HepG2 (cell line): ENCODE measurements at regions not wholly inside any gene's neighbourhood (a gene's known extent, or its start where the extent isn't known, plus 50 kb on each side); places are given as distances from the start of the nearest gene placed in this dataset.

Source experiments
- ATAC-seq: fragments of 200-7000 bp; cut with Tn5 transposase; 3 replicates; pipeline ENCODE4 v1.9.1; 2020; ENCODE audit warnings: mild to moderate bottlenecking, moderate library complexity
- BruUV-seq: library from RNA; stranded (reverse); fragments of 400-500 nt; replicated peaks from 2 replicates; lab custom pipeline; 2021; lab: Mats Ljungman, UMichigan
- CTCF ChIA-PET: fragments of 300-600 bp; formaldehyde crosslinking; extraction: SDS; loops from one replicate; lab custom pipeline; 2021; ENCODE audit warnings: low total read pairs, inconsistent platforms, low intra/inter-chr PET ratio; lab: Yijun Ruan, JAX
- POLR2A ChIA-PET: fragments of 350-600 bp; sonication (Branson Sonifier 250); formaldehyde crosslinking; loops from one replicate; lab custom pipeline; 2020; ENCODE audit warnings: antibody characterized with exemption, inconsistent platforms; lab: Yijun Ruan, JAX
- DNase-seq: peaks from one replicate; pipeline ENCODE4 v3.0.0-alpha.2; 2015; ENCODE audit warnings: low spot score
- FAIRE-seq: peaks from 3 replicates; lab custom pipeline; 2011; peaks lifted over from hg19 to GRCh38; lab: Jason Lieb, UNC
- H2AFZ ChIP-seq: one replicate; pipeline ENCODE4 v1.6.1; 2011; ENCODE audit warnings: low read length, inconsistent platforms
- H3K27ac ChIP-seq: fragments of 300-600 bp; 3 replicates; pipeline ENCODE4 v1.8.0; 2011; ENCODE audit warnings: mixed run types, mild to moderate bottlenecking, mixed read lengths, low read length, inconsistent platforms; ENCODE audit not compliant: insufficient read depth; ENCODE audit errors: extremely low read length
- H3K27me3 ChIP-seq, 2 experiments: fragments of 200-600 bp in 1 of 2; 2 replicates in 1 of 2; 3 replicates in 1 of 2; pipeline versions ENCODE4 v1.6.0 to v1.8.0; 2011; ENCODE audit warnings: low read length in 2 of 2, mild to moderate bottlenecking in 2 of 2, moderate library complexity in 2 of 2, inconsistent platforms in 1 of 2; ENCODE audit not compliant: insufficient read depth in 2 of 2, control insufficient read depth in 1 of 2
- H3K36me3 ChIP-seq, 2 experiments: fragments of 200-600 bp in 1 of 2; replicated peaks in 1 of 2; 2 replicates in 1 of 2; 3 replicates in 1 of 2; pipeline versions ENCODE4 v1.5.1 to v1.8.0; 2011; ENCODE audit warnings: low read length in 2 of 2, inconsistent platforms in 1 of 2; ENCODE audit not compliant: insufficient read depth in 2 of 2, control insufficient read depth in 1 of 2
- H3K4me1 ChIP-seq: 2 replicates; pipeline ENCODE4 v1.5.1; 2012; ENCODE audit warnings: low read length, inconsistent platforms; ENCODE audit not compliant: insufficient read depth
- H3K4me2 ChIP-seq: 2 replicates; pipeline ENCODE4 v1.6.0; 2011; ENCODE audit warnings: low read depth, low read length, inconsistent platforms
- H3K4me3 ChIP-seq, 3 experiments: fragments of 200-600 bp in 1 of 3; sonication (generic), shearing (Covaris generic) in 1 of 3; replicated peaks in 1 of 3; 2 replicates each; pipeline ENCODE4 v1.5.1; 2011 to 2016; ENCODE audit warnings: low read length in 3 of 3, inconsistent platforms in 2 of 3, low read depth in 2 of 3, mild to moderate bottlenecking in 2 of 3, control low read depth in 1 of 3, mixed read lengths in 1 of 3; ENCODE audit not compliant: insufficient read depth in 1 of 3
- H3K79me2 ChIP-seq: one replicate; pipeline ENCODE4 v1.6.1; 2011; ENCODE audit warnings: low read length, inconsistent platforms; ENCODE audit not compliant: insufficient read depth
- H3K9ac ChIP-seq: 2 replicates; pipeline ENCODE4 v1.6.0; 2011; ENCODE audit warnings: mild to moderate bottlenecking, low read depth, low read length, inconsistent platforms; ENCODE audit not compliant: insufficient read depth
- H3K9me3 ChIP-seq: 2 replicates; pipeline ENCODE4 v1.5.1; 2012; ENCODE audit warnings: mild to moderate bottlenecking, low read length
- H4K20me1 ChIP-seq: 2 replicates; pipeline ENCODE4 v1.6.0; 2011; ENCODE audit warnings: inconsistent platforms, mild to moderate bottlenecking, low read length, moderate library complexity; ENCODE audit not compliant: insufficient read depth
- ATRX ChIP-seq: sonication (generic); formaldehyde crosslinking; IDR thresholded peaks from 2 replicates; pipeline ENCODE4 v1.4.0; 2020; ENCODE audit warnings: missing genetic modification reagents, borderline replicate concordance
- BORCS8-MEF2B ChIP-seq: sonication (generic); formaldehyde crosslinking; IDR thresholded peaks from 2 replicates; pipeline ENCODE4 v1.8.0; 2022; ENCODE audit warnings: mild to moderate bottlenecking, missing genetic modification reagents
- CC2D1A ChIP-seq: sonication (generic); formaldehyde crosslinking; IDR thresholded peaks from 2 replicates; pipeline ENCODE4 v1.8.1; 2023; ENCODE audit warnings: mild to moderate bottlenecking, missing genetic modification reagents
- DR1 ChIP-seq: sonication (generic); formaldehyde crosslinking; IDR thresholded peaks from 2 replicates; pipeline ENCODE4 v1.8.0; 2021; ENCODE audit warnings: mild to moderate bottlenecking, missing genetic modification reagents, inconsistent platforms
- KLF6 ChIP-seq: IDR thresholded peaks from 2 replicates; pipeline ENCODE4 v1.8.0; 2016; ENCODE audit warnings: missing biosample characterization, missing genetic modification reagents
- MED8 ChIP-seq: sonication (generic); formaldehyde crosslinking; IDR thresholded peaks from 2 replicates; pipeline ENCODE4 v1.8.1; 2023; ENCODE audit warnings: mild to moderate bottlenecking, missing genetic modification reagents; ENCODE audit not compliant: insufficient replicate concordance
- MEF2D ChIP-seq: sonication (generic); formaldehyde crosslinking; IDR thresholded peaks from 2 replicates; pipeline ENCODE4 v1.5.1; 2020; ENCODE audit warnings: mild to moderate bottlenecking, missing genetic modification reagents
- SOX6 ChIP-seq, 2 experiments: fragments of 450-650 bp in 1 of 2; sonication (generic) in 1 of 2; formaldehyde crosslinking in 1 of 2; IDR thresholded peaks; 2 replicates each; pipeline versions ENCODE4 v1.4.0 to v1.6.1; 2017 to 2020; ENCODE audit warnings: antibody characterized with exemption in 1 of 2, mild to moderate bottlenecking in 1 of 2, missing genetic modification reagents in 1 of 2
- SRSF1 ChIP-seq: fragments of 200-400 bp; formaldehyde crosslinking; optimal IDR thresholded peaks from 2 replicates; pipeline ENCODE3; 2017; ENCODE audit warnings: mild to moderate bottlenecking, low read depth, low read length, moderate library complexity
- ZBTB42 ChIP-seq: sonication (generic); formaldehyde crosslinking; IDR thresholded peaks from 2 replicates; pipeline ENCODE4 v1.5.0; 2020; ENCODE audit warnings: mild to moderate bottlenecking, missing genetic modification reagents
- ZBTB7A ChIP-seq: sonication (generic); formaldehyde crosslinking; IDR thresholded peaks from 2 replicates; pipeline ENCODE4 v1.8.0; 2022; ENCODE audit warnings: mild to moderate bottlenecking, missing genetic modification reagents
- ZFP36L1 ChIP-seq: sonication (generic); formaldehyde crosslinking; IDR thresholded peaks from 2 replicates; pipeline ENCODE4 v1.8.0; 2022; ENCODE audit warnings: mild to moderate bottlenecking, missing genetic modification reagents, moderate library complexity
- ZKSCAN1 ChIP-seq: fragments of 150-350 bp; IDR thresholded peaks from 2 replicates; pipeline ENCODE4 v1.6.1; 2014; ENCODE audit warnings: low read length
- ZNF207 ChIP-seq: fragments of 450-650 bp; IDR thresholded peaks from 2 replicates; pipeline ENCODE4 v1.6.1; 2016; ENCODE audit warnings: antibody characterized with exemption, borderline replicate concordance
- ZNF232 ChIP-seq: sonication (generic); formaldehyde crosslinking; IDR thresholded peaks from 2 replicates; pipeline ENCODE4 v1.4.0; 2020; ENCODE audit warnings: missing genetic modification reagents, borderline replicate concordance
- ZNF430 ChIP-seq: sonication (generic); formaldehyde crosslinking; IDR thresholded peaks from 2 replicates; pipeline ENCODE4 v1.9.0; 2021; ENCODE audit warnings: mild to moderate bottlenecking, missing genetic modification reagents
- ZNF484 ChIP-seq: sonication (generic); formaldehyde crosslinking; IDR thresholded peaks from 2 replicates; pipeline ENCODE4 v1.5.1; 2020; ENCODE audit warnings: mild to moderate bottlenecking, low read depth, missing genetic modification reagents, borderline replicate concordance
- ZNF674 ChIP-seq: sonication (generic); formaldehyde crosslinking; IDR thresholded peaks from 2 replicates; pipeline ENCODE4 v1.5.0; 2020; ENCODE audit warnings: low read depth, mild to moderate bottlenecking, missing genetic modification reagents
- ZSCAN30 ChIP-seq: sonication (generic); formaldehyde crosslinking; IDR thresholded peaks from 2 replicates; pipeline ENCODE4 v1.5.0; 2020; ENCODE audit warnings: mild to moderate bottlenecking, missing genetic modification reagents
- WGBS: methylation state at CpG from one replicate; pipeline ENCODE4 v1.1.6; 2017; ENCODE audit warnings: low lambda C conversion rate; 5-methylcytosine and 5-hydroxymethylcytosine counted together
- in situ Hi-C: cut with HindIII; loops from 2 replicates; pipeline ENCODE4 v1.10.0; 2017; ENCODE audit warnings: low pct_unique_long_range_greater_than_20kb; ENCODE audit not compliant: extremely low pct_ligation_motif_present
- intact Hi-C: fragments of 100-400 bp; cut with micrococcal nuclease; formaldehyde crosslinking; loops from one replicate; pipeline ENCODE4 v1.10.0; 2022; ENCODE audit not compliant: unreplicated experiment
- TF ChIP-seq, protein P1 (sequence below): sonication (generic); formaldehyde crosslinking; IDR thresholded peaks from 2 replicates; pipeline ENCODE4 v1.8.1; 2023; ENCODE audit warnings: missing genetic modification reagents, inconsistent platforms, borderline replicate concordance

DNA sequence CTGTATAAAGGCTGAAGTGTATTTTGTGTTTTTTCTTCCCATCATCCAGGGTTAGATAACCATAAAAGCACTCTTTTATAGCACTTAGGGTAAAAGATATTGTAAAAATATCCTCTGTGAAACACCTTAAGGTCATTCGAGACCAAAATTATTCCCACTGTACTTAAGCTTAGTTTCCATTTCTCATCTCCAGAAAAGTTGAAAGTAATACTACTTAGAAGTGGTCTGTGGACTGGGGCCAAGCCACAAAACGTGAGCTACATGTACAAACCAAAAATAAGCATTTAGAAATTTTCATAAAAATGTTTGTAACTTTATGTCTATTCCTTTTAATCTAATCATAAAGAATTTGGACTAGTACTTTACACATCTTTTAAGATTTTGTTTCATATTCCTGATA is 142.0 kb upstream of the NTM start:
- H3K4me2 ChIP-seq: no peak overlapping the region
- H2AFZ ChIP-seq: no peak overlapping the region
- no peak overlapping the region for H3K4me3 ChIP-seq
- no peaks in the 10 kb centered on the region for H4K20me1 ChIP-seq
- no peak for ATAC-seq
- H3K27me3 ChIP-seq: peaks cover 0 to 8% of the 10 kb centered on the region in 2 experiments; a peak in 1 of 5 replicates
- intact Hi-C loops: no loop called here
- no peaks in the 10 kb centered on the region for H3K79me2 ChIP-seq
- WGBS: 2% methylated on average over 2 of the region's 2 CpGs
- no peak overlapping the region for H3K9ac ChIP-seq
- H3K27ac ChIP-seq: no peak overlapping the region
- no peaks in the 10 kb centered on the region for H3K9me3 ChIP-seq
- BruUV-seq: no TSS peak
- in situ Hi-C loops: no loop called here
- no peaks in the 10 kb centered on the region for H3K36me3 ChIP-seq
- no peak for TF ChIP-seq ZFP36L1 (CRISPR knock-in tag)
- no peak for TF ChIP-seq ZBTB7A (CRISPR knock-in tag)
- TF ChIP-seq ZKSCAN1: no peak
- no peak for TF ChIP-seq CC2D1A
- no peak for TF ChIP-seq MED8 (CRISPR knock-in tag)
- TF ChIP-seq SOX6 (IDR thresholded peaks at IDR 0.05): no peak
- no peak for TF ChIP-seq SOX6 (CRISPR knock-in tag; IDR thresholded peaks at IDR 0.05)
- TF ChIP-seq KLF6 (CRISPR knock-in tag): no peak
- TF ChIP-seq SRSF1: no peak
- no peak for TF ChIP-seq MEF2D (CRISPR knock-in tag)
- no peak for TF ChIP-seq ZNF232 (CRISPR knock-in tag)
- no peak for TF ChIP-seq DR1
- no peak for TF ChIP-seq ZBTB42 (CRISPR knock-in tag)
- no peak for TF ChIP-seq ZNF674 (CRISPR knock-in tag)
- TF ChIP-seq ZNF484 (CRISPR knock-in tag): no peak
- TF ChIP-seq, protein P1, sequence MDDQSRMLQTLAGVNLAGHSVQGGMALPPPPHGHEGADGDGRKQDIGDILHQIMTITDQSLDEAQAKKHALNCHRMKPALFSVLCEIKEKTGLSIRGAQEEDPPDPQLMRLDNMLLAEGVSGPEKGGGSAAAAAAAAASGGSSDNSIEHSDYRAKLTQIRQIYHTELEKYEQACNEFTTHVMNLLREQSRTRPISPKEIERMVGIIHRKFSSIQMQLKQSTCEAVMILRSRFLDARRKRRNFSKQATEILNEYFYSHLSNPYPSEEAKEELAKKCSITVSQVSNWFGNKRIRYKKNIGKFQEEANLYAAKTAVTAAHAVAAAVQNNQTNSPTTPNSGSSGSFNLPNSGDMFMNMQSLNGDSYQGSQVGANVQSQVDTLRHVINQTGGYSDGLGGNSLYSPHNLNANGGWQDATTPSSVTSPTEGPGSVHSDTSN: no peak
- TF ChIP-seq ZNF207: no peak
- TF ChIP-seq BORCS8-MEF2B (CRISPR knock-in tag): no peak
- TF ChIP-seq ZSCAN30 (CRISPR knock-in tag): no peak
- TF ChIP-seq ATRX (CRISPR knock-in tag): no peak
- no peak for TF ChIP-seq ZNF430
- ChIA-PET POLR2A (no interaction called here), CTCF (no interaction called here)
- H3K4me1 ChIP-seq: no peaks in the 10 kb centered on the region
- FAIRE-seq: no peak
- no peak for DNase-seq
